SK-N-SH (cell line): ENCODE measurements at regions not wholly inside any gene's neighbourhood (a gene's known extent, or its start where the extent isn't known, plus 50 kb on each side); places are given as distances from the start of the nearest gene placed in this dataset.

Experiments
- ELF1 ChIP-seq: IDR thresholded peaks from 2 replicates; pipeline ENCODE4 v1.4.0; 2012
- EZH2phosphoT487 ChIP-seq: fragments of 200-600 bp; sonication (generic); IDR thresholded peaks from 2 replicates; pipeline ENCODE4 v1.6.1; 2017; ENCODE audit warnings: low read depth, mixed run types, mild to moderate bottlenecking, antibody characterized with exemption, moderate library complexity, borderline replicate concordance
- FOXM1 ChIP-seq: IDR thresholded peaks from 2 replicates; pipeline ENCODE4 v1.4.0; 2012; ENCODE audit warnings: low read depth, mild to moderate bottlenecking
- POLR2AphosphoS5 ChIP-seq: IDR thresholded peaks from 2 replicates; pipeline ENCODE4 v1.6.1; 2012; ENCODE audit warnings: low read depth, low read length
- RCOR1 ChIP-seq: fragments of 150-350 bp; IDR thresholded peaks from 2 replicates; pipeline ENCODE4 v1.6.1; 2017; ENCODE audit warnings: antibody characterized with exemption, low read length
- RFX5 ChIP-seq: IDR thresholded peaks from 2 replicates; pipeline ENCODE4 v1.6.1; 2012; ENCODE audit warnings: mild to moderate bottlenecking, improper control_type of control experiment, low read length
- TEAD4 ChIP-seq: IDR thresholded peaks from 2 replicates; pipeline ENCODE4 v1.4.0; 2012; ENCODE audit warnings: mild to moderate bottlenecking, borderline replicate concordance; ENCODE audit not compliant: insufficient read depth
- TF ChIP-seq, protein P1 (sequence below): fragments of 200-600 bp; sonication (generic); IDR thresholded peaks from 2 replicates; pipeline ENCODE4 v1.6.1; 2017; ENCODE audit warnings: antibody characterized with exemption, mild to moderate bottlenecking, moderate library complexity
- TF ChIP-seq, protein P2 (sequence below): fragments of 150-350 bp; IDR thresholded peaks from 2 replicates; pipeline ENCODE4 v1.6.1; 2017; ENCODE audit warnings: antibody characterized with exemption, low read length, low read depth, borderline replicate concordance

DNA sequence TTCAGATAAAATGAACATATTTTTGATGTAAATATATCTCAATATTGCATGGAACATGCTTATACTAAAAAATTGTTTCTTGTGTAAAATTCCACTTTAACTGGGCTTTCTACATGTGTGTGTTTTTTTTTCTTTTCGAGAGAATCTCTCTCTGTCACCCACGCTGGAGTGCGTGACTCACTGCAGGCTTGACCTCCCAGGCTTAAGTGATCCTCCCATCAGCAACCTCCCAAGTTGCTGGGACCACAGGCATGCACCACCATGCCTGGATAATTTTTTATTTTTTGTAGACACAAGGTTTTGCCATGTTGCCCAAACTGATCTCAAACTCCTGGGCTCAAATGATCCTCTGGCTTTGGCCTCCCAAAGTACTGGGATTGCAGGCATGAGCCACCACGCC, 254.6 kb downstream of the LOXHD1 start:
- no peak for TF ChIP-seq RFX5
- TF ChIP-seq, protein P1, sequence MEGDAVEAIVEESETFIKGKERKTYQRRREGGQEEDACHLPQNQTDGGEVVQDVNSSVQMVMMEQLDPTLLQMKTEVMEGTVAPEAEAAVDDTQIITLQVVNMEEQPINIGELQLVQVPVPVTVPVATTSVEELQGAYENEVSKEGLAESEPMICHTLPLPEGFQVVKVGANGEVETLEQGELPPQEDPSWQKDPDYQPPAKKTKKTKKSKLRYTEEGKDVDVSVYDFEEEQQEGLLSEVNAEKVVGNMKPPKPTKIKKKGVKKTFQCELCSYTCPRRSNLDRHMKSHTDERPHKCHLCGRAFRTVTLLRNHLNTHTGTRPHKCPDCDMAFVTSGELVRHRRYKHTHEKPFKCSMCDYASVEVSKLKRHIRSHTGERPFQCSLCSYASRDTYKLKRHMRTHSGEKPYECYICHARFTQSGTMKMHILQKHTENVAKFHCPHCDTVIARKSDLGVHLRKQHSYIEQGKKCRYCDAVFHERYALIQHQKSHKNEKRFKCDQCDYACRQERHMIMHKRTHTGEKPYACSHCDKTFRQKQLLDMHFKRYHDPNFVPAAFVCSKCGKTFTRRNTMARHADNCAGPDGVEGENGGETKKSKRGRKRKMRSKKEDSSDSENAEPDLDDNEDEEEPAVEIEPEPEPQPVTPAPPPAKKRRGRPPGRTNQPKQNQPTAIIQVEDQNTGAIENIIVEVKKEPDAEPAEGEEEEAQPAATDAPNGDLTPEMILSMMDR = no peak
- no peak for TF ChIP-seq TEAD4
- no peak for TF ChIP-seq POLR2AphosphoS5
- no peak for TF ChIP-seq RCOR1
- no peak for TF ChIP-seq EZH2phosphoT487
- TF ChIP-seq, protein P2, sequence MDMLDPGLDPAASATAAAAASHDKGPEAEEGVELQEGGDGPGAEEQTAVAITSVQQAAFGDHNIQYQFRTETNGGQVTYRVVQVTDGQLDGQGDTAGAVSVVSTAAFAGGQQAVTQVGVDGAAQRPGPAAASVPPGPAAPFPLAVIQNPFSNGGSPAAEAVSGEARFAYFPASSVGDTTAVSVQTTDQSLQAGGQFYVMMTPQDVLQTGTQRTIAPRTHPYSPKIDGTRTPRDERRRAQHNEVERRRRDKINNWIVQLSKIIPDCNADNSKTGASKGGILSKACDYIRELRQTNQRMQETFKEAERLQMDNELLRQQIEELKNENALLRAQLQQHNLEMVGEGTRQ = no peak
- TF ChIP-seq ELF1 = no peak
- no peak for TF ChIP-seq FOXM1
